NCI-H1436 (cell line): ENCODE measurements at regions not wholly inside any gene's neighbourhood (a gene's known extent, or its start where the extent isn't known, plus 50 kb on each side); places are given as distances from the start of the nearest gene placed in this dataset.
"Not testable (repeated sequence)": the region's sequence is repeated elsewhere in the genome, so short reads cannot be mapped to it uniquely, and the experiment has no call there.

ENCODE experiments used
- DNase-seq: peaks from one replicate; lab custom pipeline; 2025; lab: John Stamatoyannopoulos, UW

DNA sequence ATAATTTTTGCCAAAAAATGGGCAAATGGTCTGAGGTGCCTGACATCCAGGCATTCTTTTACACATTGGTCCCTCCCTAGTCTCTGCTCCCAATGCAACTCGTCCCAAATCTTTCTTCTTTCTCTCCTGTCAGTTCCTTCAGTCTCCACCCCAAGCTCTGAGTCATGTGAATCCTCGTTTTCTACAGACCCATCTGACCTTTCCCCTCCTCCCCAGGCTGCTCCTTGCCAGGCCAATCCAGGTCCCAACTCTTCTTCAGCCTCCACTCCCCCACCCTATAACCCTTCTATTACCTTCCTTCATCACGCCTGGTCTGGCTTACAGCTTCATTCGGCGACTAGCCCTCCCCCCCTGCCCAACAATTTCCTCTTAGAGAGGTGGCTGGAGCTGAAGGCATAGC is 55.3 kb downstream of the BBS10 start:
- not testable (repeated sequence) for DNase-seq

DNA sequence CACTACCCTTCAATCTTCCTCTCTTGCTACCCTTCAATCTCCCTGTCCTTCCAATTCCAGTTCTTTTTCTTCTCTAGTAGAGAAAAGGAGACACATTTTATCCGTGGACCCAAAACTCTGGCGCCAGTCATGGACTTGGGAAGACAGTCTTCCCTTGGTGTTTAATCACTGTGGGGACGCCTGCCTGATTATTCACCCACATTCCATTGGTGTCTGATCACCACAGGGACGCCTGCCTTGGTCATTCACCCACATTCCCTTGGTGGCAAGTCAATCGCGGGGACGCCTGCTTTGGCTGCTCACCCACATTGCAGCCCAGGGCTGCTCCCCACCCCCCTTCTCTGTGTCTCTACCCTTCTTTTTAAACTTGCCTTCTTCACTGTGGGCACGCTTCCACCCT is 55.9 kb downstream of the BBS10 start:
- DNase-seq, result not testable (repeated sequence)

DNA sequence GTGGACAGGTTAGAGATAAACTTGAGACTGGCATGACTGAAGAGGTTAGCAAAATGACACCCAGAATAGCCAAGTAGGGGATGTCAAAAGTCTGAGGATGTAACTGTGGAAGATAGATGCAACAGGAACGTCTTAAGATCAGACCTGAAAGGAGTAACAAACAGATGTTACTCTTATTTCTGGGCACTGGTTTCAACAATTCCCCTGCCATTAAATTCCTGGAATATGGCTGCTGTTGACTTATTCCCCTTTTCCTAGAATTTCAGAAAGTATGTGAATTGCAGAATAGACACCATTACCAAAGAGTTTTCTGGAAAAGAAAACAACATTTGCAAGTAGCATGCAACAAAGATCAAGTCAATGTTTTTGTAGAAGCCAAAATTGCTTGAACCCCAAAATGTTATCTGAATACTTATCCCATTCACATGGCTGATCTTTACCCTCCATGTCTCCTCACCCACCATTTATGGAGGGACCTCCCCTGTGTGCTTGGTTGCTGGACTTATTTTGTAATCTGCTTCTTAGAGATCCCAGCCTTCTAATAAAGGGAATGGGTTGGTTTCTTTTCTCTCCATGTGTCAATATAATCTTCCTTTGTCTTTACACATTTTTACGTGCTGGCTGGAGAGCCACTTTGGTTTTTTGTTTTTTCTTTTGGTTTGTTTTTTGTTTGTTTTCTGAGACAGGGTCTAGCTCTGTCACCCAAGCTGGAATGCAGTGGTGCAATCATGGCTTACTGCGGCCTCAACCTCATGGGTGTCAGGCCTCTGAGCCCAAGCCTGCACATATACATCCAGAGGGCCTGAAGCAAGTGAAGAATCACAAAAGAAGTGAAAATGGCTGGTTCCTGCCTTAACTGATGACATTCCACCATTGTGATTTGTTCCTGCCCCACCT is 57.0 kb downstream of the BBS10 start:
- DNase-seq, result no peak

DNA sequence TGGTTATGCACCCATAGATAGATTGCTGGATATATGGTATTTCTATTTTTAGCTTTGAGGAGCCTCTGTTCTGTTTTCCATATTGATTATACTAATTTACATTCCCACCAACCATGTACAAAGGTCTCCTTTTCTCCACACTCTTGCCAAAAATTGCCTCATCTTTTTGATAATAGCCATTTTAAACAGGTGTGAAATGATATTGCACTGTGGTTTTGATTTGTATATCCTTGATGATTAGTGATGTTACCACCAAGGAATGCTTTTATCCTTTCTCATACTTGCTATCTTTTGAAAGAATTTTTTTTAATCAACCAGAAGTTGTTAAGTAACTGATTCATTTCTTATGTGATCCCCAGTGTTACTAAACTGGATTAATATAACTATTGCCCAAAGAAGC is 60.0 kb downstream of the BBS10 start:
- DNase-seq, result no peak

DNA sequence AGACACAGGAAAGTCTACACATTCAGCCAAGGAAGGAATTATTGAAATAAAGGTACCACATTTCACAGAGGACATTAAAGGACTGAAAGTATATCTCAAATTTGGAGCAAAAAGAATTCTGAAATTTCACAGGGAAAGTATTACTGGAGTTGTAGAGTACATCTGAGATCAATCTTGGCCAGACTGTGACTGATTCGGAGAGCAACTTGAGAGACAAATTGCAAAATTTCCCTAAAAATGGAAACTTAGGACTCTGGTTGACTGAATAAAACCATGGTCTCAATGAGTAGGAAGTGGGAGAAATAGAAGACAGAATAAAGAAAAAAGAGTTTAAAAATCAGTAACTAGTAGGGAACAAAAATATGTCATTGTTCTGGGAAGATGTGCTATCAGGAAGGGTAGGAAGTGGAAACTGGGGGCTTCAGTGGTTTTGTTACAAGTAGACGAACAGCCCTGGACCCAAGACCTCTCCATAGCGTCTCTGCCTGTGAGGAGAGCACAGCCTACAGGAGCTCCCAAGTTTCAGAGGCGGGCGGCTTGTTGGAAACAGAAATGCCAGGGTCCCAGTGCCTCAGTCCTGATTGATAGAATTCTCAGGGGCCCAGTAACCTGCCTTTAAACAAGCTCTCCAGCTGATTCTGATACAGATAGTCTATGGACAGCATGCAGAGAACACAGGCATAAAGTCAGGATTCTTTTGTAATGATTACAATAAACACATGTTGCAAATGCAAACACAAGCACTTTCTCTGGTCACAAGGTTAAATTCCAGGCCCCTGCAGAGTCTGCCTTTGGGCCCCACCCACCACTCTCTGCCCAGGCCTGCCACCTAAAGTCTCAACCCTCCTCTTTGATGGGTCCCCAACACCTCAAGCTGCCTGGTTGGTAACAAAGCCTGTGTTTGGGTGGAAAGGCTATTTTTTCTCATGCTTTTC is 63.1 kb downstream of the BBS10 start:
- no peak for DNase-seq

DNA sequence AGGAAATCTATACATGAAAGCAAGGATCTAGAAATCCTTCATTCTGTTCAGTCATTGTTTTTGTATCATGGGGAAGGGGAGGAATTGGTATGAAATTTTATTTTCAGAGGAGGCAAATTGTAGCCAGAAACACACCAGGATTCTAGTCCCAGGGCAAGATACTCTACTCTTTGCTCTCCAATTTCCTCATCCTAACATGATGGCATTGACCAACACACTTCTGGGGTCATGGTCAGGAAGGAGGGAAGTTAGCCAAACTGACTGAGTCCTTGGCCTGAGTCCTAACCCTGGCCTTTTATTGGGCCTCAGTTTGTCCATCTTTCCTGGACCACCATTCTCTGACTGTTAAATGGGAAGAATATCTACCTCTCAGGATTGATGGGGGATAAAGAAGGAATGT is 65.5 kb downstream of the BBS10 start:
- DNase-seq, result no peak

DNA sequence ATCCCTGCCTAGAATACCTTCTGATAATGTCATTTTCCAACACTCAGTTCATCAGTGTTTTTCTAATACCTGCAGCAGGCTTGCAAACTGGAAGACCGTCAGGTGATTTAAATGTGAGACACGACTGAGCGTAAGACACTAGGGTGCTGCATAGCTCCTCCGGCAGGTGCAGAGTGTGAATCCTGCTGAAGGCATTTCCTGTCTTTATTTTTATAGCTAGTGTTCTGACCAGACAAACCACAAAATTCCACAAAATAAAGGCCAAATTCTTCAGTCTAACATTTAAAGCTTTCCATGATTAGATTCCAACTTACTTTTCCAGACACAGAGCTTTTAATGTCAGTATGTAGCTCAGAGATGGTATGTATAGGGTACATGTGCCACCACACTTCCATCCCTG is 70.7 kb downstream of the BBS10 start:
- DNase-seq, result no peak

DNA sequence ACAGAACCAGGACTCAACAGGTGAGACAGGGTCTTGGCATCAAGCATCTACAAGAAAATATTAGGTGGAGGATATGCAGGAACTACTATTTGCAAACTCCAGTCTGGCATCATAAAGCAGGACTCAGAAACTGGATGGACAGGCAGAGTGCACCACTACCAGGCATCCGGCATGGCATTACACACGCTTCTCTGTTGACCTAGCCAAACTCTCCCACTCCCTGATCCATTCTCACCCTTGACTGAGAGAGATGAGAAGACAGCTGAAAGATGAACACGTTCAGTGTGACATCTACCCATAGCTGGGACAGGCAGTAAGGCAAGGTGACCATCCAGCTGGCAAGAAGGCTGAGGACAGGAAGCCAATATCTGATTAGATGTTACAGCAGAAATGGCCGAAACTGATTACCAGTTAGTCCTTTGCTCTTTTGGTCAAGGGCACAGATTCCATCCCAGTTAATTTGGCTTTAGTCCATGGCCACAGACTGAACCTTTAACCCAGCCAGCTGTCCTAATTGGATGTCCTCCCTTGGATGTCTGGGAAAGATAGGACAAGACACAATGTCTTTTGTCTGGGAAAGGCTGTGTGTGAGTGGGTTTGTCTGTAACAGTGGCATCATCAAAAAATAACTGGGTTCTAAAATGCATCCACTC is 71.6 kb downstream of the BBS10 start:
- no peak for DNase-seq

DNA sequence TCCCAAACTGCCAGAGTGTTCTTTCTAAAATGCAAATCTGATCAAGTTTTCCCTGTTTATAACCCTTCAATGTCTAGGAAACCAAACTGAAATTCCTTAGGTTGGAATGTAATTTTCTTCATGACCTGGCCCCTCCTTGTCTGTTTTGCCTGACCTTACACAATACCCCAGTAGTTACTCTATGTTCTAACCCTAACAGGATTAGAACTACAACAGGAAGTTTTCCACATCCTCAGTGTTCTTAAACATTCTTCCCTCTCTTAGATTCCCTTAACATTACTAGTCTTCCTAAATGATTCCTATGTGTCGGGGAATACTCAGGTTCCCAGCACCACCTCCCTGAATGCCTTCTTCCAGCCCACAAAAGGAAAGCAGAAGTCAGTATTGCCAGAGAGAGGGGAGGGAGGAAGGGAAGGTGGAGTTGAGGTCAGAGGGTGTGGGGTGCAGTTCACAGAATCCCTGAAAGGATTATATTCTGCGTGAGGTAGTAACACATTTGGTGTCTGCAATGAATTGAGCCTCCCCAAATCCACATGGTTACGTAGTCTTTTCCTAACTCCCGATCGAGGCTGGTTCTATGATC is 72.6 kb downstream of the BBS10 start:
- DNase-seq, result no peak

DNA sequence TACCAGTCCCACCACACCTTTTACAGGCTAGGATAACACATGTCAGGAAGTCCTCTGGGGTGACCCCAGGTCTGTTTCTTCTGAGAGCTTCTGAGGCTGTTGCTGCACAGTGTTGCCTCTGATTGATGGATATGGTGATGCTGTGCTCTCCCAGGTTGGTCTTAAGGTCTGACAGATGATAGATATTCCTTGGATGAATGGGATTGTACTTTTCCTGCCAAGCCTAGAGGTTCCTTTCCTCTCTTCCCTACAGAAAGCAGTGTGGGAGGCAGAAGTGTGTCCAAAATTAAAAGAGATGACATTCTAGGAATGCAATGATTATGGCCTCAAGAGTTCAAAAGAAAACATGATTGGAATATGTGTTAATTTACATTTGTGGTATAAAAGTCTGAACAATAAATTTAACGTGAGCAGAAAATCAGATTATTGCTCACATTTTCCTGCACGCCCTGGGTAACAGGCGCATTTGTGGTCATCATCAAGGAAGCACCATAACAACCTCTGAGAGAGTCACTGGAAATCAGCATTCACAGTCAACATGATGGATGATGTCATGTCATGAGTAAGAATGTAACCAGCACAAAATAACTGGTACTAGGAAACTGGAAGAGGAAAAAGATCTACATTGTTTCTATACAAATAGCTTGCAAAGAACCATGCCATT is 73.7 kb downstream of the BBS10 start:
- DNase-seq, result no peak

DNA sequence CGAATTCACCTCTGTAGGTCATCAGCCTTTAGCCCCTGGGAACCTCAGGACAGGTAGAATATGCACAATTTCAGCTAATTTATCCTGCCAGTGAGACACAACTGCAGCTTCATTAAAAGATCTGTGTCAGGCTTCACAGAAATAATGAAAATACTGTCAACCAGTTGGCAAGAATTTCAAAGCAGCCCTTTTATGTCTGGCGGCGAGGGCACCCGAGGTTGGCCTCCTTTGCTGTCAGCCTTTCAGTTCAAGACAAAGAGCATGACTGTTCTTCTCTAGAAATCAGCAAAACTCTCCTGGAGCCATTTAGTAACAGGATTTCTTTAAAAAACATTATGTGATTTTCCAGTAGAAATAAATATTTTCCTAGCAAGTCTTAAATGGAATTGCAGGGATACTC is 75.9 kb downstream of the BBS10 start:
- no peak for DNase-seq

DNA sequence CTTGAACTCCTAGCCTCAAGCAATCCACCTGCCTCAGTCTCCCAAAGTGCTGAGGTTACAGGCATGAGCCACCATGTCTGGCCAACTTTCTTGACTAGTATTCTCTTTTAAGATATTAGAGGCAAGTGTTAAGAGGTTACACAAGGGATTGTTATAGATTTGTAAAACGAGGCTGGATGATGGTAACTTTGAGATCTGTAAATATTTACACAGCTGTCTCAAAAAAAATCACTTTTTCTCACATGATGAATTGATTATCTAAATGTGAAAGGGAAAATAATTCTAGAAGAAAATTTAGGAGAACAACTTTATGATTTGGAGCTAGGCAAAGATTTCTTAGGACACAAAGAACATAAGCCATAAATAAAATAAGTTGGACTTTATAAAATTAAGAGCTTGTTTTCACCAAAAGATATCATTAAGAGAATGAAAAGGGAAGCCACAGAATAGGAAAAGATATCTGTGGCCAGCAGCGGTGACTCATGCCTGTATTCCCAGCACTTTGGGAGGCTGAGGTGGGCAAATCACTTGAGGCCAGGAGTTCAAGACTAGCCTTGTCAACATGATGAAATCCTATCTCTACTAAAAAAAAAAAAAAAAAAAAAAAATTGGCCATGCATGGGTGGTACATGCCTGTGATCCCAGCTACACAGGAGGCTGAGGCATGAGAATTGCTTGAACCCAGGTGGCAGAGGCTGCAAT is 77.4 kb downstream of the BBS10 start:
- DNase-seq, result no peak

DNA sequence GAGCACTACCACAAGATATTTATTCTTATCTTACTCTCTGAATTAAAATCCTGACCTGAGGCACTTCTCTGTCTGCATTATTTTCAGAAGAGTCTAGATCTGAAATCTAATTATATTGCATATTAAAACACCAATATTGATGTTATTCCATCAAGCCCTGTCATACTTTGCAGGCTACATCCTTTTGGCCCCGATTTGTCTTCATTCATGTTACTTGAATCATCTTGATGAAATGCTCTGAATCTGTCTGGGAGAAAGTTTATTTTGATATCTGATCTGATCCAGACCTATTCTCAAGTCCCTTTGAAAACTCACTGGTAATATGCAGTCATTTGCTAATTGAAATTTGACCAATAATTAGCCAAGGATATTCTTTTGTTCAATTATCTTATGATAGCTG is 79.9 kb downstream of the BBS10 start:
- DNase-seq, result no peak

DNA sequence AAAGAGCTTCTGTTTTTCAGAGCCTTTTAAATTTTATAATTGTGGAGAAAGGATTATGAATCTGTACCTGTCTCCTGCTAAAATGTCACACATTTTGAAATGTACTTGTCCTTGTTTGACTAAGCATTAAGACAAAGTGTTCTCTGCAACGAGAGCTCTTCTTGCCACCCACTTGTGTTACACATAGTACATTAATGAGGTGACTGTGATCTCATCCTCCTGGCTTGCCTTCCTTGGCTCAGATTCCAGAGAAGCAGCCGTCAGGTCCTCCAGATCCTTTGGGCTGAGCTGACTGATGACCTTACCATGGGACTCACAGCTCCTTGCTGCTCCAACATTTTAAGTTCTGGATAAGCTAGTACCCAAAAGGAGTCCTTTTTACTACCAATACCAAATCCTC is 81.4 kb downstream of the BBS10 start:
- DNase-seq, result no peak

DNA sequence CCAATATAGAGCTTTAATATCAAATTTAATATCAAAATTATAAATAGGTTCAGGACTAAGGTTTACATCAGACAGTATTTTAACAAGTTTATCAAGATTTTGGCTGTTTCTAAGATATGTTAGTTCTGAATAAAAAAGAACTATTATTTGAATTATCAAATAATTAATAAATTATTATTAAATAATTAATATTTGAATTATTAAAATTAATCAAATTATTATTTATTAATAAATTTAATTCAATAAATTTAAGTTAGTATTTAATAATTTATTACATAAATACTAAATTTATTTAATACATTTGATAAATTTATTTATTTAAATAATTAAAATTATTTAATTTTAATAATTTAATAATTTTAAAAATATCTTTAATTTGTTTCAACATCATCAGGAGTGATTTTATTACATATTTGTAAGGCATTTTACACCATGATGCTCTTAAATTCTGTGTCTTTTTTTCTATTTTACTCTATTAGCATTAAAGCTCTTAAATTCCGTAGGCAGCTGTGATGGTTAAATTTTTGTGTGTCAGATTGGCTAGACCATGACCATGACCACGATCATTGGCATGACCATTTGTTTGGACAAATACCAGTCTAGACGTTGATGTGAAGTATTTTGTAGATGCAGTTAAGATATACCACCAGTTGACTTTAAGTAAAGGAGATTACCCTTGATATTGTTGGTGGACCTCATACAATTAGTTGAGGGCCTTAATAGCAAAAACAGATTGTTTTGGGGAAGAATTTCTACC is 82.6 kb downstream of the BBS10 start:
- DNase-seq, result no peak

DNA sequence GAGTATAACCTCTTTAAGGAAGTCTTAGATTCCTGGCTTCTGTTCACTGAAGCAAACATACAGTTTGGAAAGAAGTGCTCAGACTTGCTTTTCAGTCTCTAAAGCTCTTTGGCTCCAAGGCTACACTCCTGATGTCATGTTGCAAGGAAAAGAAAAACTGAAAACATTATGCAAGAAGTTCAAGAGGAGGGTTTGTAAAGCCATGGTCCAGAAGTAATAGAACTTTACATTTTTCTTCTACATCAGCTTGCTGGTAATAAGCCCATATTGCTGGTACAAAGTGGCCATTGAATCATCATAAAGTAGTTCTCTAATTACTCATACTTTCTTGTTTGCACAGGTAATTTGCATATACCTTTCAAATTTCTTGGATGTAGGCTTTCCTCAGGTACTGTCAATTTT is 83.6 kb downstream of the BBS10 start:
- DNase-seq, result no peak

DNA sequence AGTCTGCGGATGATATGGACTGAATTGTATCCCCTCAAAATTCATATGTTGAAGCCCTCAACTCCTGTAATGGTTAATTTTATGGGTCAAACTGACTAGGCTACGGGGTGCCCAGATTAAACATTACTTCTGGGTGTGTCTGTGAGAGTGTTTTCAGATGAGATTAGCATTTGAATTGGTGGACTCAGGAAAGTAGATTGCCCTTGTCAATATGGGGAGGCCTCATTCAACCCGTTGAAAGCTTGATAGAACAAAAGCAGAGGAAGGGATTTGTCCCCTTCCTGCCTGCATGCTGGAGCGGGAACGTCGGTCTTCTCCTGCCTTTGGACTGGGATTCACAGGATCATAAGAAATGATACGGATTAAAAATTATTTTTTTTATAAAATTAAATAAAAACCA is 84.5 kb downstream of the BBS10 start:
- DNase-seq, result no peak

DNA sequence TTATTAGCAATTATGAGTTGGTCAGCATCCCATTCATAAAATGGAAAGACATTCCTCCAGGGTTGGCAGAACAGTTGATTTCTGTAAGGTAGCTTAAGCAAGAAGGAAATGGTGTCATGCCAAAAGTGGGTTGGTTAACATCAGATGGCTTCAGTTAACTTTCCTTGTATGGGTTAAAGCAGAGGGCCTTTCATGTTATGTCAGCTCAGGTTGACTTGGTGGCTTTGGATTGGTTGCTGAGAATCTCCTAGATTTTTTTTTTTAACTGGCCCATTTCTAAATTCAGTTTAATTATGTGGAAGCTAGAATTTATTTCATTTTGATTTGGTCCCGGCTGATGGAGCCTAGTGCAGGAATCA is 87.8 kb downstream of the BBS10 start:
- DNase-seq, result no peak

DNA sequence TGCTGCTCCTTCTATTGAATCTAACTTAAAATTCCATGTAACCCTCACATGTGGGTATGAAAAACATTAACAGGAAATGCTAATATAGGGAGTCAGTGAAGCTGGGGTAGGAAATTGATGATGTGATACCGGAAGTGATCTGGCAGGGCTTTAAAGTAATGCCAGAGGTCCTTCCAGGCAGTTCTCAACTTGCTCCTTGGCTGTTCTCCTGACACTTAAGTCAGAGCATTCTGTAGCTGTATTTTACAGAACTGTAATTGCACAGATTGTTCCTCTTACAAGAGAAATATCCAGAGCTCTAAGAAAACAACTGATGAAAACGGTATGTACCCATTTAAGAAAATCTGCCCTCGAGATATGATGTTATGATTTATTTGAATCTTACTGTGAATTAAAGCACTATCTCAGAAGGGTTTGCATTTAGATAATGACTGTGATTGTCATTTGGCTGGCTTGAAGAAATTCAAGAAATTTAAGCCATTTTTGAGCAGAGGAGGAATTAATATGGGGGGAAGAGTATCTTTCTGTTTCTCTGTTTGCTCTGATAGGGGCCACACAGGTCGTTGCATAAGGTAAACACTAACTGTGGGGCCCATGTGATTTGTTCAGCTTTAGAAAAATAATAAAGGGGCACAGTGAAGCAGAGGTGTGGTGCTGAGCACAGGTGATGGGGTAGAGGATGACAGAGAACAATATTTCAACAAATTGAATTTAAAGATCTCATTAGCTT is 88.4 kb downstream of the BBS10 start:
- DNase-seq, result no peak

DNA sequence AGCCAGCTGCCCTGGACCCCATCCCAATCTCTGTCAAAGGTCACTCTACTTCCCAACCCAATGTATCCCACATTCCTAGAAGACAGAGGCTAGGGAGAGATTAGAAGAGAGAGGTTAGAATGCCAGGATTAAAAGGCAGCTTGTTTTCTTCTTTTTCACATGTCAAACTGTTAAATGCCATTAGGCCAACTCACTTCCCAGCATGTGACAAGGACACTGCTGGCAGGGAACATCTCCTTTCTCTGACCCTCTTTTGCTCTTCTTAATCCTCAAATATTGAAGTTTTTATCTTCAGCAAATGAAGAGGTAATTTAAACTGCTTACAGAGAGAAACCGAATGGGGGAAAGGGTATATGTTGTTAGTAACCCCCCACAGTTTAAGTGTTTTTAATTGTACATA is 89.1 kb downstream of the BBS10 start:
- DNase-seq, result no peak
